OCI-LY7 (cell line): ENCODE measurements at regions not wholly inside any gene's neighbourhood (a gene's known extent, or its start where the extent isn't known, plus 50 kb on each side); places are given as distances from the start of the nearest gene placed in this dataset.

Experiments
- BruUV-seq: library from RNA; stranded (reverse); fragments of 400-500 nt; replicated peaks from 2 replicates; lab custom pipeline; 2021; lab: Mats Ljungman, UMichigan
- CTCF ChIA-PET: fragments of 300-600 bp; sonication (Branson Sonifier 250); formaldehyde crosslinking; loops from one replicate; lab custom pipeline; 2022; ENCODE audit warnings: antibody characterized with exemption; ENCODE audit not compliant: unreplicated experiment; lab: Charles Lee
- POLR2A ChIA-PET: fragments of 300-600 bp; sonication (Branson Sonifier 250); formaldehyde crosslinking; loops from one replicate; lab custom pipeline; 2022; ENCODE audit warnings: antibody characterized with exemption; lab: Charles Lee
- DNase-seq: peaks from one replicate; pipeline ENCODE4 v3.0.0-alpha.2; 2015; ENCODE audit warnings: low spot score
- H2AFZ ChIP-seq: fragments of 200-600 bp; sonication (generic), shearing (Covaris generic); 2 replicates; pipeline ENCODE4 v1.6.1; 2014; ENCODE audit warnings: mild to moderate bottlenecking, antibody characterized with exemption, low read length, moderate library complexity
- H3K27ac ChIP-seq: fragments of 200-600 bp; sonication (generic); 2 replicates; pipeline ENCODE4 v1.5.1; 2014; ENCODE audit warnings: mixed run types, low read depth, mild to moderate bottlenecking, moderate library complexity, low read length, inconsistent platforms; ENCODE audit not compliant: poor library complexity, severe bottlenecking
- H3K36me3 ChIP-seq: fragments of 200-600 bp; sonication (generic); 2 replicates; pipeline ENCODE4 v1.6.1; 2014; ENCODE audit warnings: mild to moderate bottlenecking, antibody characterized with exemption, low read length, moderate library complexity, mixed read lengths; ENCODE audit not compliant: insufficient read depth
- H3K4me1 ChIP-seq: fragments of 200-600 bp; sonication (generic); 2 replicates; pipeline ENCODE4 v1.5.1; 2014; ENCODE audit warnings: mild to moderate bottlenecking, low read length; ENCODE audit not compliant: insufficient read depth, poor library complexity, severe bottlenecking
- H3K4me2 ChIP-seq: fragments of 200-600 bp; sonication (generic); 2 replicates; pipeline ENCODE4 v1.6.1; 2014; ENCODE audit warnings: mild to moderate bottlenecking, low read length
- H3K4me3 ChIP-seq: fragments of 200-600 bp; sonication (generic); 2 replicates; pipeline ENCODE4 v1.5.1; 2014; ENCODE audit warnings: mild to moderate bottlenecking, low read depth, low read length; ENCODE audit not compliant: poor library complexity, severe bottlenecking
- H3K79me2 ChIP-seq: fragments of 200-600 bp; sonication (generic); 2 replicates; pipeline ENCODE4 v1.6.1; 2016; ENCODE audit warnings: low read depth, mild to moderate bottlenecking, low read length, moderate library complexity, mixed read lengths; ENCODE audit not compliant: insufficient read depth
- H3K9me2 ChIP-seq: fragments of 200-600 bp; sonication (generic); 2 replicates; pipeline ENCODE4 v1.6.1; 2016; ENCODE audit warnings: mild to moderate bottlenecking, low read length, mixed read lengths; ENCODE audit not compliant: insufficient read depth
- H3K9me3 ChIP-seq: fragments of 200-600 bp; sonication (generic); 2 replicates; pipeline ENCODE4 v1.6.1; 2014; ENCODE audit warnings: mild to moderate bottlenecking, mixed run types, low read length, mixed read lengths
- H4K20me1 ChIP-seq: fragments of 200-600 bp; sonication (generic); 2 replicates; pipeline ENCODE4 v1.6.1; 2014; ENCODE audit warnings: mild to moderate bottlenecking, antibody characterized with exemption, low read length, moderate library complexity, mixed read lengths; ENCODE audit not compliant: insufficient read depth
- CTCF ChIP-seq: fragments of 200-600 bp; sonication (generic); conservative IDR thresholded peaks from 2 replicates; pipeline ENCODE4 v1.5.1; 2014; ENCODE audit warnings: mild to moderate bottlenecking, antibody characterized with exemption, low read length, moderate library complexity, mixed read lengths
- EZH2phosphoT487 ChIP-seq: fragments of 200-600 bp; sonication (generic); IDR thresholded peaks from 2 replicates; pipeline ENCODE4 v1.6.1; 2018; ENCODE audit warnings: low read depth, borderline replicate concordance, mild to moderate bottlenecking, mixed run types, antibody characterized with exemption, low read length, moderate library complexity, mixed read lengths
- intact Hi-C: fragments of 100-400 bp; cut with micrococcal nuclease; formaldehyde crosslinking; loops from one replicate; pipeline ENCODE4 v1.10.0; 2022; ENCODE audit not compliant: unreplicated experiment

- H3K36me3 ChIP-seq, result no peaks in the 10 kb centered on the region
- no peak overlapping the region for H2AFZ ChIP-seq
- TF ChIP-seq EZH2phosphoT487 (no peak), CTCF (no peak)
- no TSS peak for BruUV-seq
- no peaks in the 10 kb centered on the region for H3K9me2 ChIP-seq
- intact Hi-C loops, result no loop called here
- ChIA-PET POLR2A (interaction anchor here (1.1 kb wide), 1 partner anchor 105 kb away, joined by 4 read pairs; no protein-coding TSS in a partner anchor), CTCF (no interaction called here)
- H3K4me1 ChIP-seq, result no peaks in the 10 kb centered on the region
- H3K27ac ChIP-seq, result no peak overlapping the region
- no peak overlapping the region for H3K4me2 ChIP-seq
- DNase-seq, result no peak
- no peaks in the 10 kb centered on the region for H3K9me3 ChIP-seq
- H3K79me2 ChIP-seq, result no peaks in the 10 kb centered on the region
- no peak overlapping the region for H3K4me3 ChIP-seq
- no peaks in the 10 kb centered on the region for H4K20me1 ChIP-seq
Observed at GRCh38 chr12:30108666-30109065, 324.9 kb upstream of the TMTC1 start.

- Histone ChIP-seq H3K4me3 (no peak overlapping the region), H4K20me1 (no peaks in the 10 kb centered on the region), H3K36me3 (no peaks in the 10 kb centered on the region), H2AFZ (no peak overlapping the region), H3K79me2 (no peaks in the 10 kb centered on the region), H3K4me2 (no peak overlapping the region), H3K4me1 (no peaks in the 10 kb centered on the region), H3K9me2 (no peaks in the 10 kb centered on the region), H3K9me3 (no peaks in the 10 kb centered on the region), H3K27ac (no peak overlapping the region)
- ChIA-PET CTCF (no interaction called here), POLR2A (interaction anchor here (0.5 to 0.7 kb wide), 2 partner anchors 11 to 669 kb away, joined by 3 to 4 read pairs; no protein-coding TSS in a partner anchor)
- BruUV-seq, result no TSS peak
- TF ChIP-seq CTCF (no peak), EZH2phosphoT487 (no peak)
- intact Hi-C loops, result no loop called here
- no peak for DNase-seq
Observed at GRCh38 chr12:30106204-30106965, 322.6 kb upstream of the TMTC1 start.

GRCh38 chr12:30105505-30105904 lies 321.8 kb upstream of the TMTC1 start:
- TF ChIP-seq CTCF (no peak), EZH2phosphoT487 (no peak)
- no peak overlapping the region for H3K27ac ChIP-seq
- intact Hi-C loops, result no loop called here
- H3K4me3 ChIP-seq, result no peak overlapping the region
- H3K9me3 ChIP-seq, result no peaks in the 10 kb centered on the region
- H3K36me3 ChIP-seq, result no peaks in the 10 kb centered on the region
- POLR2A ChIA-PET, result interaction anchor here (0.6 to 0.7 kb wide), 2 partner anchors 12 to 302 kb away, joined by 4 read pairs; no protein-coding TSS in a partner anchor
- no peak for DNase-seq
- H3K4me1 ChIP-seq, result no peaks in the 10 kb centered on the region
- no peaks in the 10 kb centered on the region for H4K20me1 ChIP-seq
- H2AFZ ChIP-seq, result no peak overlapping the region
- no peaks in the 10 kb centered on the region for H3K9me2 ChIP-seq
- H3K79me2 ChIP-seq, result no peaks in the 10 kb centered on the region
- BruUV-seq, result no TSS peak
- CTCF ChIA-PET, result no interaction called here
- H3K4me2 ChIP-seq, result no peak overlapping the region
